ENCODE measurements at regions not wholly inside any gene's neighbourhood (a gene's known extent, or its start where the extent isn't known, plus 50 kb on each side); places are given as distances from the start of the nearest gene placed in this dataset.

- WGBS, 4 donors, result 76 to 80% (median 80%) methylated on average over 12 to 18 of the region's 18 CpGs
- Histone ChIP-seq H3K4me1 (replicated peaks in 1 of 2) (no peaks in the 10 kb centered on the region), H3K9me3 (replicated peaks in 1 of 3) (no peaks in the 10 kb centered on the region), H3K27ac (no peak overlapping the region), H3K36me3 (replicated peaks in 1 of 2) (no peaks in the 10 kb centered on the region), H3K4me3 (no peak overlapping the region), H3K27me3 (no peaks in the 10 kb centered on the region)
- intact Hi-C loops (cut with DNase I), result no loop called here
- peak in 3 of 7 donors; percentile 7 to 31 (median 10) for DNase-seq
- TF ChIP-seq POLR2A (IDR thresholded peaks at IDR 0.05) (no peak), CTCF (IDR thresholded peaks at IDR 0.05) (no peak)
These were observed 318.7 kb downstream of the TMEM121 start for GRCh38 chr14:105844810-105845724.

GRCh38 chr14:105845725-105846309, 319.4 kb downstream of the TMEM121 start:
- no peaks in the 10 kb centered on the region for H3K9me3 ChIP-seq (replicated peaks in 1 of 3)
- TF ChIP-seq CTCF (IDR thresholded peaks at IDR 0.05) (no peak), POLR2A (IDR thresholded peaks at IDR 0.05) (no peak)
- no peaks in the 10 kb centered on the region for H3K4me1 ChIP-seq (replicated peaks in 1 of 2)
- DNase-seq, result peak in 2 of 7 donors; percentile 8 to 30
- no peaks in the 10 kb centered on the region for H3K36me3 ChIP-seq (replicated peaks in 1 of 2)
- H3K27me3 ChIP-seq, result no peaks in the 10 kb centered on the region
- no peak overlapping the region for H3K27ac ChIP-seq
- whole genome bisulfite sequencing, 4 donors, result 70 to 85% (median 76%) methylated on average over 8 to 10 of the region's 10 CpGs; no CpG with 5 or more reads in 1 of the 4 donors
- H3K4me3 ChIP-seq, result no peak overlapping the region
- intact Hi-C loops (cut with DNase I), result no loop called here

GRCh38 chr14:105846312-105846711, 319.9 kb downstream of the TMEM121 start:
- H3K27ac ChIP-seq, result no peak overlapping the region
- no peaks in the 10 kb centered on the region for H3K27me3 ChIP-seq
- H3K9me3 ChIP-seq (replicated peaks in 1 of 3), result no peaks in the 10 kb centered on the region
- no peaks in the 10 kb centered on the region for H3K4me1 ChIP-seq (replicated peaks in 1 of 2)
- intact Hi-C loops (cut with DNase I), result no loop called here
- H3K36me3 ChIP-seq (replicated peaks in 1 of 2), result no peaks in the 10 kb centered on the region
- H3K4me3 ChIP-seq, result no peak overlapping the region
- WGBS, 4 donors, result 57 to 90% (median 83%) methylated on average over 4 to 5 of the region's 5 CpGs
- DNase-seq, result peak in 1 of 7 donors; percentile 12
- TF ChIP-seq POLR2A (IDR thresholded peaks at IDR 0.05) (no peak), CTCF (IDR thresholded peaks at IDR 0.05) (no peak)

GRCh38 chr14:105847400-105847799, 321.0 kb downstream of the TMEM121 start:
- H3K36me3 ChIP-seq (replicated peaks in 1 of 2), result no peaks in the 10 kb centered on the region
- no peaks in the 10 kb centered on the region for H3K4me1 ChIP-seq (replicated peaks in 1 of 2)
- H3K4me3 ChIP-seq, result no peak overlapping the region
- DNase-seq, result peak in 1 of 7 donors; percentile 25
- H3K27ac ChIP-seq, result no peak overlapping the region
- intact Hi-C loops (cut with DNase I), result no loop called here
- no peak for TF ChIP-seq POLR2A (IDR thresholded peaks at IDR 0.05)
- no peak for TF ChIP-seq CTCF (IDR thresholded peaks at IDR 0.05)
- H3K9me3 ChIP-seq (replicated peaks in 1 of 3), result no peaks in the 10 kb centered on the region
- H3K27me3 ChIP-seq, result no peaks in the 10 kb centered on the region
- WGBS, 4 donors, result 85 to 88% (median 86%) methylated on average over 7 to 14 of the region's 14 CpGs
